ENCODE measurements at regions not wholly inside any gene's neighbourhood (a gene's known extent, or its start where the extent isn't known, plus 50 kb on each side); places are given as distances from the start of the nearest gene placed in this dataset.

DNA sequence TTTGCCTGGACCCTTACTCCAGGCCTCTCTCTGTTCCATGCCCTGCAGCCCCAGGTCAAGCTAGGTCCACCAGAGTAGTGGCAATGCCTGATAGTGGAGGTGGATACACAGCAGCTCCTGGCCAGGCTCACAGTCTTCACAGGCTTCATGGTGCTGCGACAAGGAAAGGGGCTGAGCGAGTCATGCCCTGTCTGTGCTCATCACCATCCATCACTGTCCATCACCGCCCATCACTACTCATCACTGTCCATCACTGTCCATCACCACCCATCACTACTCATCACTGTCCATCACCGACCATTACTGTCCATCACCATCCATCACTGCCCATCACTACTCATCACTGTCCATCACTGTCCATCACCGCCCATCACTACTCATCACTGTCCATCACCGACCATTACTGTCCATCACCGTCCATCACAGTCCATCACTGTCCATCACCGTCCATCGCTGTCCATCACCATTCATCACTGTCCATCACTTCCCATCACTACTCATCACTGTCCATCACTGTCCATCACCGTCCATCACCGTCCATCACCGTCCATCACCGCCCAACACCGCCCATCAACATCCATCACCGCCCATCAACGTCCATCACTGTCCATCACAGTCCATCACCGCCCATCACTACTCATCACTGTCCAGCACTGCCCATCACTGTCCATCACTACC, 57.1 kb upstream of the OTOS start:
- intact Hi-C loops (cut with DNase I), result no loop called here
- DNase-seq (no peak), ATAC-seq (no peak)
- no peaks in the 10 kb centered on the region for H3K9me3 ChIP-seq
- no peaks in the 10 kb centered on the region for H3K27me3 ChIP-seq (ENCODE audit: insufficient read depth in 3 of 3, low read length in 2 of 3)
- no peak overlapping the region for H3K27ac ChIP-seq
- no peak overlapping the region for H3K4me3 ChIP-seq
- WGBS, 3 donors, result 93 to 95% (median 94%) methylated on average over 17 of the region's 17 CpGs
- TF ChIP-seq, protein P1, sequence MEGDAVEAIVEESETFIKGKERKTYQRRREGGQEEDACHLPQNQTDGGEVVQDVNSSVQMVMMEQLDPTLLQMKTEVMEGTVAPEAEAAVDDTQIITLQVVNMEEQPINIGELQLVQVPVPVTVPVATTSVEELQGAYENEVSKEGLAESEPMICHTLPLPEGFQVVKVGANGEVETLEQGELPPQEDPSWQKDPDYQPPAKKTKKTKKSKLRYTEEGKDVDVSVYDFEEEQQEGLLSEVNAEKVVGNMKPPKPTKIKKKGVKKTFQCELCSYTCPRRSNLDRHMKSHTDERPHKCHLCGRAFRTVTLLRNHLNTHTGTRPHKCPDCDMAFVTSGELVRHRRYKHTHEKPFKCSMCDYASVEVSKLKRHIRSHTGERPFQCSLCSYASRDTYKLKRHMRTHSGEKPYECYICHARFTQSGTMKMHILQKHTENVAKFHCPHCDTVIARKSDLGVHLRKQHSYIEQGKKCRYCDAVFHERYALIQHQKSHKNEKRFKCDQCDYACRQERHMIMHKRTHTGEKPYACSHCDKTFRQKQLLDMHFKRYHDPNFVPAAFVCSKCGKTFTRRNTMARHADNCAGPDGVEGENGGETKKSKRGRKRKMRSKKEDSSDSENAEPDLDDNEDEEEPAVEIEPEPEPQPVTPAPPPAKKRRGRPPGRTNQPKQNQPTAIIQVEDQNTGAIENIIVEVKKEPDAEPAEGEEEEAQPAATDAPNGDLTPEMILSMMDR (IDR thresholded peaks at IDR 0.05), result no peak
- H3K36me3 ChIP-seq (ENCODE audit: insufficient read depth in 1 of 2, low read depth in 1 of 2), result no peaks in the 10 kb centered on the region
- H3K4me1 ChIP-seq, result peaks cover 35% of the 10 kb centered on the region

DNA sequence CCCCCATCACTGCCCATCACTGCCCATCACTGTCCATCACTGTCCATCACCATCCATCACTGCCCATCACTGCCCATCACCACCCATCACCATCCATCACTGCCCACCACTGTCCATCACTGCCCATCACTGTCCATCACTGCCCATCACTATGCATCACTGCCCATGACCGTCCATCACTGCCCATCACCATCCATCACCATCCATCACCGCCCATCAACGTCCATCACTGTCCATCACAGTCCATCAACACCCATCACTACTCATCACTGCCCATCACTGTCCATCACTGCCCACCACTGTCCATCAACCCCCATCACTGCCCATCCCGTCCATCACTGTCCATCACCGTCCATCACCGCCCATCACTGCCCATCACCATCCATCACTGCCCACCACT, 57.8 kb upstream of the OTOS start:
- 96 to 98% (median 96%) methylated on average over 6 of the region's 6 CpGs for WGBS, 3 donors
- ATAC-seq (no peak), DNase-seq (no peak)
- Histone ChIP-seq H3K27ac (no peak overlapping the region), H3K4me1 (peaks cover 30% of the 10 kb centered on the region), H3K9me3 (no peaks in the 10 kb centered on the region), H3K36me3 (ENCODE audit: insufficient read depth in 1 of 2, low read depth in 1 of 2) (no peaks in the 10 kb centered on the region), H3K27me3 (ENCODE audit: insufficient read depth in 3 of 3, low read length in 2 of 3) (no peaks in the 10 kb centered on the region), H3K4me3 (no peak overlapping the region)
- intact Hi-C loops (cut with DNase I), result no loop called here
- TF ChIP-seq, protein P1 (IDR thresholded peaks at IDR 0.05), result no peak

DNA sequence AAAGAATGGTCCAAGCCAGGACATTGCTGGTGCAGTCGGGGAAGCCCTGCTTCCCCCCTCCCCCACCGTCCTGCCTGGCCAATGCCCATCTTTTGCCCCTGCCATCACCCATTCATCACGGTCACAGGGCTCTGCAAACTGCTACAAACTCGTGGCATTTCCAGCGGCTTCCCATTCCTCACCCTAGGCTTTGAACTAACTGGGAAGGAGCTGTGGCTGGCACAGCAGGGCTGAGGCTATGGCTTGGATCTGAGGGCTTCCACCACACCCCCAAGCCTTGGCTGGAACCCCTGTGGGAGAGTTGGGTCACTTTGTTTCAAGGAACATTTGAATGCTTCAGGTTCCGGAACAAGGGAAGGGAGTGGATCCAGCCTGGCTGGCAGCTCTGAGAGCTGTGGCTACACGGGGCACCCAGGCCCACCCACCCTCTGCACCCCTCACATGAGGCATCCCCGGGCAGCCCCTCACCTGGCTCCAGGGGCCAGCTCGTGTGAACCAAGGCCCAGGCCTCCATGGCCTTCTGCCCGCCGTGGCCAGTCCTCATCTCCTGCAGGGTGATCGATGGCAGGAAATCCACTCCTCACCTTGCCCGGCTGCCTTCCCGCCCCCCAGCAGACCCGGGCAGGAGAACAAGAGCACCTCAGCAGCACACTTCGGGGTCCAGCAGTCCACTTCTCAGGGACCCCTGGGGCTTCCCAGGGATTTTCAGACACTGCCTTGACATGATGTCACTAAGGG, 58.8 kb upstream of the OTOS start:
- DNase-seq (peak in 1 of 2 donors; percentile 27), ATAC-seq (no peak)
- intact Hi-C loops (cut with DNase I), result no loop called here
- Histone ChIP-seq H3K4me3 (no peak overlapping the region), H3K27ac (no peak overlapping the region), H3K4me1 (peaks cover 20% of the 10 kb centered on the region), H3K27me3 (ENCODE audit: insufficient read depth in 3 of 3, low read length in 2 of 3) (no peaks in the 10 kb centered on the region), H3K9me3 (no peaks in the 10 kb centered on the region), H3K36me3 (ENCODE audit: insufficient read depth in 1 of 2, low read depth in 1 of 2) (no peaks in the 10 kb centered on the region)
- TF ChIP-seq, protein P1 (IDR thresholded peaks at IDR 0.05), result no peak
- 78 to 83% (median 80%) methylated on average over 16 of the region's 16 CpGs for WGBS, 3 donors

DNA sequence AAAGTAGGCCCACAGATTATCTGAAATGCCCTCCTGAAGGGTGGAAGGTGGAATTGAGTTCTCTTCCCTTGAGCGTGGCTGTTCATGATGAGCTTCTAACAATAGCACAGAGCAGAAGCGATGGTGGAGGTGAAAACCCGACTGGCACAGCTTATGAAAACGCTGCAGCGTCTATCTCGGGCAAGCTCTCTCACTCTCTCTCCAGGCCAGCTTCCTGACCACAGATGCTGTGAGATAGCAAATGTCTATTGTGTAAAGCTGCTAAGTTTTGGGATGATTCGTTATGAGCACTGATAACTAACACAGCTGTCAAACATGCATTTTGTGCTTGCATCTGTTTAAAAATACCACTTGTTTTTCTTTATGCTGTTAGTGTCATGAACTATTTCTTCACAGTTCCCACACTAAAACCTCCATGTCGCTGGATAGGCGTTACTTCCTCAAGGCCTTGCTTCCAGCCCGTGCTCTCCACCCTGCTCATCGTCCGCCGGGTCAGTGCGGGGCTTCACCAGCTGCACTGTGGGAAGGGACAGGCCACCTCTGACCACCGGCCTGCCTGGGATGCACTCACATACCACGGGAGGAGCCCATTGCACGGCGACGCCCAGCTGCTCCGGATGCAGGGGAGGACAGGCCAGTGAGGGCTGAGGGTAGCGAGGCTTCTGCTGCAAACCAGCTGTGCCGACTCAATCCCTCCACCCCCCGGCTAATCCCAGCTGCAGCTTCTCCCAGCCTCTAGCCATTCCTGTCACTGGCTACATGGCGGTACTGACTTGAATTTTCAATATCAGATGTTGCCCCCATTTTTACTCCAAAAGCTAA, 60.0 kb upstream of the OTOS start:
- Histone ChIP-seq H3K27ac (no peak overlapping the region), H3K4me1 (peaks cover 15% of the 10 kb centered on the region), H3K36me3 (ENCODE audit: insufficient read depth in 1 of 2, low read depth in 1 of 2) (no peaks in the 10 kb centered on the region), H3K9me3 (no peaks in the 10 kb centered on the region), H3K27me3 (ENCODE audit: insufficient read depth in 3 of 3, low read length in 2 of 3) (no peaks in the 10 kb centered on the region), H3K4me3 (no peak overlapping the region)
- DNase-seq (no peak), ATAC-seq (no peak)
- TF ChIP-seq, protein P1 (IDR thresholded peaks at IDR 0.05), result no peak
- 42 to 49% (median 47%) methylated on average over 24 of the region's 24 CpGs for WGBS, 3 donors
- intact Hi-C loops (cut with DNase I), result no loop called here
